EH (cell line): ENCODE measurements at regions not wholly inside any gene's neighbourhood (a gene's known extent, or its start where the extent isn't known, plus 50 kb on each side); places are given as distances from the start of the nearest gene placed in this dataset.

Experiments used
- DNase-seq: peaks from one replicate; pipeline ENCODE4 v3.0.0-alpha.2; 2015; ENCODE audit warnings: low read depth

DNA sequence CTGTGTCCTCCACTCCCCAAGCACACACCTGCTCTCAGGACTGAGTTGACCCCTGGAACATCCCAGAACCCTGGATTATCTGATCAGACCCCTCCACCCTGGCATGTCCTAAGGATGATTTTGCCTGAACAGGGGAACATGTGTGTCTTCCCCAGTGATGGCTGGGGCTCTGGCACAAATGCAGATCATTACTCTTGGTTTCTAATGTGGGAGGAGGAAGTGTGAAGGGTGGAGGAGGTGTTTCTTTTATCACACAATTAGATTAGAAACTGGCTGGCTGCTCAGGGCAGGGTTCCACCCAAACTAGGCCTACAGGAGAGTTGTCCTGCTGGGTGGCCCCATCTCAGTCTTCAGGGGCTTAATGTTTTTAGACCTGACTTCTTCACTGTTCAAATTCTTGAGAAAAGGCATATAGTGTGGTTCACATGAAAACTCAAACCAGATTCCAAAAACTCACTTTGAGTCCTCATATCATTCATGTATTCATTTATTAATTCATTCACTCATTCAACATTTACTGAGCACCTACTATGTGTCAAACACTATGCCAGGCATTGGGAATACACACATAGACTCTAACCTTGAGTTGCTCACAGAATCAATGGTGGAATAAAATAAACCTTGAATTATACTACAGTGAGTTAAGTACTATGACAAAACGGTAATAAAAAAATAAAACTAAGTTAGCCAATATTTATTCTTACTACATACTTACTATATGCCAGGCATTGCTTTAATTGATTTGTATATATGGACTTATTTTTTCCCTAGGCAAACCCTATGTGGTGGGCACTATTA lies 221.8 kb upstream of the JUN start:
- no peak for DNase-seq

DNA sequence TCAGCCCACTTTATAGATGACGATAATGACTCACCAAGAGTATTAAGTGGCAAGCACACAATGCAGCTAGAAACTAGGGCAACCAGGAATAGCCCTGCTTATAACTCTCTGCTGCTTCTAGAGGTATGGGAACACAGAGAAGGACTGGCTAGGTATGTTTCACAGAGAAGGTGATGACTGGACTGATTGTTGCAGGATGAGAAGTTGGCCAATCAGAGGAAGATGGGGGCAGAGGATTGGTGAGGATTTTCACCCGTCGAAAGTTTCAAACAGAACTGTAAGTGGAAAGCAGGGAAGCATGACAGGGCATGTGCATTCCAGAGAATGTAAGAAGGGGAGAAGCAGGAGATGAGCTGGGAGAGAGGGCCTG lies 222.4 kb upstream of the JUN start:
- no peak for DNase-seq

DNA sequence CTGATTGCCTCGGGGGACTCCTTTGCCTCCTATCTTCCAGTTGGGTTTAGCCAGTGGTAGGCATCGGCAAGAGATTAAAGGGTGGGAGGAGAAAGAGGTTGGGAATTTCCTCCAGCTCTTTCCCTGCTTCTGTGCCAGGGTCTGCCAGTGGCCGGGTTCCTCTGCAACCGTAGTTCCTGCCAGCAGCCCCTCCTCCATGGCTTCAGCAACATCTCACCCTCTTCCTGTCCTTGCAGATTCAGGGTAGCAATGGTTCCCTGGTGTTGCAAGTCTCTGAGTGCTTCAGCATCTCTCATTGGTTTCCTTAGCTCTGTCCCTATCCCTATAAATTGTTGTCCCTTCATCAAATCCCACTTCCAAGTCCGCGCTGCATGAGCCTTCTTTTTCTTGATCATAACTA lies 223.1 kb upstream of the JUN start:
- no peak for DNase-seq

- no peak for DNase-seq
Measured at GRCh38 chr1:59007429-59007819, 223.6 kb upstream of the JUN start.

DNA sequence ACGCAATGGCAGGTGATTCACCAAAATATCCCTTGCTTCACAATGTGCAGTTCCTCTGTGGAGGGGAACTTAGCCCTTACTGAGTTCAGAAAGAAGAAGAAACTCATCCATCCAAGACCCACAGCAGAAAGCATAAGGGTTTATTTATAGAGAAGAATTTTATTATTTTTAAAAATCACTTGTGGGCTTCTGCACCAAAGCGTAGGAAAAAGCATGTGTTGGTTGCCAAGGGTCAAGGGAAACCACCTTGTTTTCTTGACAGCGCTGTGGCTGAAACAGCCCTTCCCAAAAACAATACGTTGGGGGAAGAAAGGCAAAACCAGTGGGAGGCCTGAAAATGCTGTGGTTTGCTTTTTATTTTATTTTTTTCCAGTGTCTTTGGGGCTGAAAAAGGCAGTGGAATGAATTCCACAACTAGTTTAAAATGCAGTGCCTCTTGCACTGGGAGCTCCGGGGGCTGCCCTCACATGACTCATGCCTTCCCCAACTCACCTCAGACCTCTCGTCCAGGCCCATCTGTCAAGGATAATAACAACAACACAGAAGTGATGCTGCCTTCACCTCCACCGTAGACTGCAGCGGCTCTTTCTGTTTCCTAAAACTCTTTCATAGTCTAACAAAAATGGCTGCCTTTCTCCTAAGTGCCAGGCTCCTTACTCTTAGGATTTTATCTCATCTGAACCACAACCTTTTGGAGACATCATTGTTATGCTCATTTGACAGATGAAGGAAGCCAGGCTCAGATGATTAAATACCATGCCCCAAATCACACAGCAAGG lies 224.2 kb upstream of the JUN start:
- peak; percentile 27 for DNase-seq

DNA sequence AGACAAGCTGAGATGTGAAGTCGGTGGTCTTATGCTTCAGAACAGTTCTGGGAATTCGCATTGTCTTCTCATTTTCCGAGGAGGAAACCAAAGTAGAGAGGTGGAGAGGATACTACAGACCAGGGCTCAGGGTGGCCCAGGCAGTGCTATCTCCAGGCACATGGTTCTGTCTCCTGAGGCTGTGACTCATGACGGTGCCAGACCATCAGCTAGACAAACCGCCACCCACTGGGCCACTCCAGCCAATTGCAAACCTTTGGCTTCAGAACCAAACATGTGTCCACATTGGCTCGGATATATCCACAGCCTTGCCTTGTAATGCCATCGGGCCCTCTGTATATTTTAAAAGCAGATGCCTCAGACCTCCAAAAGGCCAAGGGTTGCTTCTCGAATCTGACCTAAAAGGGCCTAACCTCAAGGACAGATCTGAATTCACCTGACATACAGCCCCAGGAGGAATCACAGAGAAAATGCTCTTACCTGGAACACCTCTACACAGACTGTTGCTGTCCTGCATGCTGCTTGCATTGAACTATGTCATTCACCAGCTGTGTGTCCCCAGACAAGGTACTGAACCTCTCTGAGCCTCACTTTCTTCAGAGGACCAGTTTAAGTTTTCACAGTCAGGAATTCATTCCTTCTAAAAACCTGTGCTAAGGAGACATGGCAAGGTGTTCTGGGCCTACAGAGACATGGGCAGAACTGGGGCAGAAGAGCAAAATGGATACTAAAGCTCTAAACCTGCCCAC lies 224.9 kb upstream of the JUN start:
- DNase-seq: peak; percentile 43

- DNase-seq: no peak
Measured at GRCh38 chr1:59011663-59012062, 227.8 kb upstream of the JUN start.

- no peak for DNase-seq
Measured at GRCh38 chr1:59012378-59012777, 228.5 kb upstream of the JUN start.

GRCh38 chr1:59013276-59013927 lies 229.6 kb upstream of the JUN start:
- peak; percentile 80 for DNase-seq

DNA sequence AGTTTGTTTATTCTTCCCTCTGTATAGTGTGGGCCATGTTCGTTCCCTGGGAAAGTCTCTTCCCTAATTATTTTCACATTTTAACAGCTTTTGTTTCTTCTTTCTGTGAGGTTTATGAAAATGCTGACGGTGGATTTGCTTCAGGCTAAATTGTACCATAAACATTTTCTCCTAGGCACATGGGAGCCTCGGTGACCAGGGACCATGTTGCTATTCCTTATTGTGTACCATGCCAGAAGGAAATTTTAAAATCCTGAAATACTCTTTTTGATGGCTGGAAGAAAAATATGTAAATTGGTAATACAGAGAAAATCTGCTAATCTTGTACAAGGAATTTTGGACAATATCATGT lies 230.1 kb upstream of the JUN start:
- no peak for DNase-seq

GRCh38 chr1:59014827-59015226 lies 231.0 kb upstream of the JUN start:
- no peak for DNase-seq

GRCh38 chr1:59015708-59016107 lies 231.9 kb upstream of the JUN start:
- peak; percentile 87 for DNase-seq

GRCh38 chr1:59016390-59016789 lies 232.5 kb upstream of the JUN start:
- peak; percentile 40 for DNase-seq

DNA sequence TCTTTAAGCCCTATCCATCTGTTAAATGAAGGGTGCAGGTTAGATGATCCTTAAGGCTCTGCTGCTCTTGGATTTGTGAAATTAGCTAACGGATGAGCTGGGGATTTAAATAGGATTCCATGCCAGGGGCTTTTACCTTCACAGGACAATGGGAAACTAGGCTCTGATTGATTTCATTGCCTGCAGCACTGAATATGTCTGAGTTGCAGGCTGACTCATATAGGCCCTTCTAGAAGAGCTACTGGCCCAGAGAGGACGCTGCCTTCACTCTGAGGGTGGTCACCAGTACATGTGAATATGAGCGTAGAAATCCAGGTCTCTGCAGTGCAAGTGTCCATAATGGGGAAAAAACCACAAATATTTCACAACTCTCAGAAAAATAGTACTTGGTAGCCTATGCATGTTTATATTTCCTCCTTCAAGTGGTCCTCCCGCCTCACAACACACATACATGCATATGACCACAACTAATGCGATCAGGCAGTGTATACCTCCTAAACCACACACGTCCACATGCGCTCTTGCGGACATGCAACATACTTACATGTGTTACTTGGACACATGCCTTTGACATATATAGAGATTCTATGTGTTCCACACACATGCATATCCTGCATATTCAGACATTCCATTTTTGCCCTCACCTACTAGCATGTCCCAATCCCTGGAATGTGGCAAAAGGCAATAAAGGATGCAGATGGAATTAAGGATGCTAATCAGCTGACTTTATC lies 233.8 kb upstream of the JUN start:
- peak; percentile 54 for DNase-seq

DNA sequence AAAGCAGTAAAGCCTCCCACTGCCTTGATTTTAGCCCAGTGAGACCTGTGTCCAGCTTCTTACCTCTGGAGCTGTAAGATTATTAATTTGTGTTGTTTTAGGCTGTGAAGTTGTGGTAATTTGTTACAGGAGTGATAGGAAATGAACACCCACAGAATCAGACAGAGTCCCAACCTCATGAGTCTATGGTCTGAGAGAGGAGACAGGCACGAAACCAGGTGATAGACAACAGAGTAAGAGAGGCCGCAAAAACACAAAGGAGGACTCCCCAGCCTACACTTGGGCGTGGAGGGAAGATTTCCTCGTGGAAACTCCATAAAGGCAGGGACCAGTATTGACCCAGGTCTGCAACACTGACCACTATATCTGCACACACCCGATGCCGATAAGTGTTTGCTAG lies 234.6 kb upstream of the JUN start:
- DNase-seq: no peak

DNA sequence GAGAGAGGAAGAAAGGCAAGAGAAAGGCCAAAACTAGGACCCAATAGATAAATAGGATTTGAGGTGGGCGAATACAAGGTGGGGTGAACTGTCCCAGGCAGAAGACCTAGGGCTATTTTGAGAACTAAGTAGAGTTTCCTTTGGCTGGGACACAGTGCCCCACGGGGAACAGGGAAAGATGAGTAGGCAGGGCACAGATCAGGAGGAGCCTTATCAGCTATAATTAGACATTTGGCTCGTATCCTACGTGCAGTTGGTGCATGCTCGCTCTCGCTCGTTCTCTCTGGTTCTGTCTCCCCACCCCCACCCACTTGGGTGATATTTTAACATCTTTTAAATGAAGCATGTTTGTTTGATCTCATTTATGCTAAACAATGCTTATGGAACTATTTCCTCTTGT lies 235.0 kb upstream of the JUN start:
- DNase-seq: no peak

DNA sequence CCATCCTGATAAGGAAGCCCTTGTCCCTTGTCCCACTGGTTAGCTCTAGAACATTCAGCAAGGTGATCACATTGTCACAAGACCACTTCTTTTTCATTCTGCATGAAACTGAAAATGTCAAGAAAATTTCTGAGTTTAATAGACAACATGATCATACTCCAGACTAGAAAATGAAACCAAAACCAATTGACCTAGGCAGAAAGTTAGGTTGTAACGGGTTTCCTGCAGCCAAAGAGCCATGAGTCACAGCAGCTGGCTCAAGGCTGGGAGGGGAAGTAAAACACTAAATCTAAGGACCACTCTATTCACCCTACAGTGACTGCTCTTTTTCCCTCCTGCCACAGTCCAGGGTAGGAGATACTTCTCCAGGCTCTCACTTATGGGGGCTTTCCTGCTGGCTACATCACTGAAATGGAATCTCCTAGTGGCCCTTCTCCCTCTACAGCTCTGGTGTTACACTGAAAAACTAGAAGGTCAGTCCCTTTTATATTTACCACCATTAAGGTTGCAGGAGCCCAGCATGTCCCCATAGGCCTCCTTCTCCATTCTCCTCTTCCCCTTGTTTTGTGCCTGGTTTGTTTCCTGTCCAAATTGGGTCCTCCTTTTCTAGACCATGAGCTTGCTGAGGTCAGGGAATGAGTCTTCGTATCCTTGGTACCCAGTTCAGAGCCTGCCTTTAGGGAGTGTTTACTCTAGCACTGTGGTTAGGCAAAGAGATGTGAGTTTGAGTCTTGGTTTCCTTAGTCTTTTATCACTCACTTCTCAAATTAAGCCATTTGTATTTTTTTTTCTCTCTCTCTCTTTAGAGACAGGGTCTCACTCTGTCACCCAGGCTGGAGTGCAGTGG lies 236.5 kb upstream of the JUN start:
- DNase-seq: peak; percentile 83

- DNase-seq: no peak
Measured at GRCh38 chr1:59022199-59022598, 238.4 kb upstream of the JUN start.

DNA sequence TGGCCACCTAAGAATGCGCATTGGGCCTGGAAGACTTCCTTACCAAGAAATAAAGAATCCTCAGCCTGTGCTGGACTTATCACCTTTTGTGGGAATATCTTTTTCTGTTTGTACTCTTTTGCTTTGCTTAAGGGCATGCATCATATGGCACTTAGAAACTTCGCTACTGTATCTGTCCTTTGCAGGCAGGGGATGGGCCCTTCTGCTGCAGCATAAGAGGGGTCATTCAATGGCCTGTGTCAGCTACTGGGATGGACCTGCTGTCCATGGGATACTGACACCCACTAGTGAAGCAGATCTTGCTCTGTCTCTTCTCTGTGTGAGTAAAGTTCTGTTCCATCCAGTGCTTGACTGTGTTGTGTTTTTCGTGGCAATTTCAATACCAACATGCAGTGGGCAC lies 239.0 kb upstream of the JUN start:
- no peak for DNase-seq

DNA sequence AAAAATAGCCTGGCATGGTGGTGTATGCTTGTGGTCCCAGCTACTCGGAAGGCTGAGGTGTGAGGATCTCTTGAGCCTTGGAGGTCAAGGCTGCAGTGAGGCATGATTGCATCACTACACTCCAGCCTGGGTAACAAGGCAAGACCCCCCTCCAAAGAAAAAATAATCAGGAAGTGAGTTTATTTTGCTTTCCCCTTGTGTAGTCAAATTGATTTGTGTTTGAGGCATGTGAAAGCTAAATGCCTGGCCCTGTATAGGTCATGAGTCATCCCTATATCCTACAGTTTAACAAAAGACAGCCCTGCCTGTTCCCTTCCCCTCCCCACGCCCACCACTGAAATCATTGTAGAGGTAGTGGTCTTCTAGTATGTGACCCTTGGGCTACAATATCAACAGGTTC lies 241.4 kb upstream of the JUN start:
- peak; percentile 76 for DNase-seq

- DNase-seq: peak; percentile 52
Measured at GRCh38 chr1:59025898-59026426, 242.1 kb upstream of the JUN start.
